Activated B cell treated with CpG ODN at 0.5 μM for 24 hours (primary cell): ENCODE measurements at regions not wholly inside any gene's neighbourhood (a gene's known extent, or its start where the extent isn't known, plus 50 kb on each side); places are given as distances from the start of the nearest gene placed in this dataset.

ENCODE experiments used
- ATAC-seq: fragments of 200-7000 bp; cut with Tn5 transposase; one replicate; pipeline ENCODE4 v1.10.0; 2021; ENCODE audit warnings: low read depth, mild to moderate bottlenecking, moderate library complexity
- CTCF ChIA-PET: fragments of 350-600 bp; sonication (Branson Sonifier 250); formaldehyde crosslinking; loops from one replicate; lab custom pipeline; 2021; ENCODE audit warnings: antibody characterized with exemption; lab: Charles Lee
- POLR2A ChIA-PET: fragments of 350-600 bp; sonication (Branson Sonifier 250); formaldehyde crosslinking; loops from one replicate; lab custom pipeline; 2021; ENCODE audit warnings: antibody characterized with exemption; lab: Charles Lee
- DNase-seq: peaks from one replicate; pipeline ENCODE4 v3.0.0; 2022
- H3K27ac Mint-ChIP-seq: one replicate; pipeline ENCODE4 v1.8.0; 2020; ENCODE audit warnings: mixed read lengths
- H3K27me3 Mint-ChIP-seq: one replicate; pipeline ENCODE4 v1.8.0; 2021; ENCODE audit warnings: mixed read lengths
- H3K36me3 Mint-ChIP-seq: one replicate; pipeline ENCODE4 v1.8.0; 2021; ENCODE audit warnings: low read depth, mixed read lengths
- H3K4me1 Mint-ChIP-seq: one replicate; pipeline ENCODE4 v1.8.0; 2021; ENCODE audit warnings: mixed read lengths
- H3K4me3 Mint-ChIP-seq: one replicate; pipeline ENCODE4 v1.8.0; 2020; ENCODE audit warnings: mild to moderate bottlenecking, mixed read lengths
- H3K9me3 Mint-ChIP-seq: one replicate; pipeline ENCODE4 v1.8.0; 2020; ENCODE audit warnings: mixed read lengths
- intact Hi-C: fragments of 100-400 bp; cut with micrococcal nuclease; formaldehyde crosslinking; loops from one replicate; pipeline ENCODE4 v1.15.1; 2024
- TF ChIP-seq, protein P1 (sequence below): fragments of 200-600 bp; IDR thresholded peaks from one replicate; pipeline ENCODE4 v1.8.0; 2022; ENCODE audit warnings: antibody characterized with exemption, mild to moderate bottlenecking

DNA sequence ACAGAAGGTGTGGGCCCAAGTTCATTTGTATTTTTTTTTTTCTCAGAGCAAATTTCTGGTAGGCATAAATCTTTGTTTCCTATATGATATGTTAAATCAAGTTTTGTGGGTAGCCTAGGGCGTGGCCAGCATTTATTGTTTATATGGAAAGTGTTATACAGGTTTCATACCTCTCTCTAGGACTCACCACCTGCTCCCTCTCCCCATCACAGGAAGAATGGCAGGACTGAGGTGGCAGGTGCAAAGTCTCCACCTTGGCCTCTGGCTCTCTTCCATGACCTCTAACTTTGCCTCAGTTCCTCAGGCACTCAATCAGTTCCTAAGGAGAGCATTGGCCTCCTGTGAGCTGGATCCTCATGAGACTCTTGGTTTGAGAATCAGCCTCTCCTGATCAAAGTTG is 172.3 kb upstream of the TSC22D1 start:
- no peak for DNase-seq
- ATAC-seq: no peak
- intact Hi-C loops: no loop called here
- no peaks in the 10 kb centered on the region for H3K36me3 Mint-ChIP-seq
- no peaks in the 10 kb centered on the region for H3K27me3 Mint-ChIP-seq
- H3K27ac Mint-ChIP-seq: no peak overlapping the region
- TF ChIP-seq, protein P1, sequence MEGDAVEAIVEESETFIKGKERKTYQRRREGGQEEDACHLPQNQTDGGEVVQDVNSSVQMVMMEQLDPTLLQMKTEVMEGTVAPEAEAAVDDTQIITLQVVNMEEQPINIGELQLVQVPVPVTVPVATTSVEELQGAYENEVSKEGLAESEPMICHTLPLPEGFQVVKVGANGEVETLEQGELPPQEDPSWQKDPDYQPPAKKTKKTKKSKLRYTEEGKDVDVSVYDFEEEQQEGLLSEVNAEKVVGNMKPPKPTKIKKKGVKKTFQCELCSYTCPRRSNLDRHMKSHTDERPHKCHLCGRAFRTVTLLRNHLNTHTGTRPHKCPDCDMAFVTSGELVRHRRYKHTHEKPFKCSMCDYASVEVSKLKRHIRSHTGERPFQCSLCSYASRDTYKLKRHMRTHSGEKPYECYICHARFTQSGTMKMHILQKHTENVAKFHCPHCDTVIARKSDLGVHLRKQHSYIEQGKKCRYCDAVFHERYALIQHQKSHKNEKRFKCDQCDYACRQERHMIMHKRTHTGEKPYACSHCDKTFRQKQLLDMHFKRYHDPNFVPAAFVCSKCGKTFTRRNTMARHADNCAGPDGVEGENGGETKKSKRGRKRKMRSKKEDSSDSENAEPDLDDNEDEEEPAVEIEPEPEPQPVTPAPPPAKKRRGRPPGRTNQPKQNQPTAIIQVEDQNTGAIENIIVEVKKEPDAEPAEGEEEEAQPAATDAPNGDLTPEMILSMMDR: no peak
- no peak overlapping the region for H3K4me3 Mint-ChIP-seq
- H3K9me3 Mint-ChIP-seq: peaks cover 3% of the 10 kb centered on the region
- ChIA-PET POLR2A (no interaction called here), CTCF (no interaction called here)
- H3K4me1 Mint-ChIP-seq: no peaks in the 10 kb centered on the region

DNA sequence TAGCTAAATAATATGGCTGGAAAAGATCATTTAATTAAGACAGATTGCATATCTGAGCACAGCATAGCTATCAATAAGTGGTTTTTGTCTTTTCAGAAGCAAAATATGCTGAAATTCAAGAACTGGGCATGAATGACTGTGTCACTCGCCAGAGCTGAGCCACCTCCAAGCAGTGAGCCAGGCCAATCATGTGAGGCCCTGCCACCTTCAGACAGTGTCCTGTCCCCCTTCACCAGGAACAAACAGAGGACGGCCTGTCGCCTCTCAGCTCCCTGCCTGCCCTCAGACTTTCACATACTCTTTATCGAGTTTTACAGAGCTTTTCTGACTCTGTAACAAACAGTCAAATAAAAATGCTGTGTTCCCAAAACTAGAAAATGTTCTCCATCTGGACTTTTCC is 171.0 kb upstream of the TSC22D1 start:
- Mint-ChIP-seq H3K27ac (no peak overlapping the region), H3K4me3 (no peak overlapping the region), H3K4me1 (no peaks in the 10 kb centered on the region), H3K9me3 (peaks cover 3% of the 10 kb centered on the region), H3K36me3 (no peaks in the 10 kb centered on the region), H3K27me3 (no peaks in the 10 kb centered on the region)
- DNase-seq: no peak
- TF ChIP-seq, protein P1: no peak
- ChIA-PET CTCF (no interaction called here), POLR2A (no interaction called here)
- ATAC-seq: no peak
- intact Hi-C loops: no loop called here

DNA sequence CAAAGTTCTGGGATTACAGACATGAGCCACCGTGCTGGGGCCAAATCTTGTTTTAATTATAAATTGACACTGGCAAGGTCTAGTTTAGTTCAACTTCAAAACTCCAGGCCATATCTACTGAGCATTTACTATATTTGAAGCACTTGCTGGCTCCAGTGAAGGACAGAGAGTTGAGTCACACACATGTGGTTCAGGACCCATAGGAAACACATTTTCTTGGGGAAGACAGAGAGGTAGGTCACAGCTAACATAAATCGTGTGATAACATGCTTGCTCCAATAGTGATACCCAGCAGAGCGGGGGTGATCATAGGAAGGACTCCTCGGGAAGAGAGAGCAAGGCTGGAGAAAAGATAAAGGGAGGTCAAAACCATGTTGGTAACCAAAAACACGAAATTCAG is 170.6 kb upstream of the TSC22D1 start:
- Mint-ChIP-seq H3K4me1 (no peaks in the 10 kb centered on the region), H3K9me3 (peaks cover 3% of the 10 kb centered on the region), H3K36me3 (no peaks in the 10 kb centered on the region), H3K4me3 (no peak overlapping the region), H3K27ac (no peak overlapping the region), H3K27me3 (no peaks in the 10 kb centered on the region)
- DNase-seq (no peak), ATAC-seq (no peak)
- CTCF ChIA-PET: no interaction called here
- POLR2A ChIA-PET: no interaction called here
- intact Hi-C loops: no loop called here
- TF ChIP-seq, protein P1: no peak

DNA sequence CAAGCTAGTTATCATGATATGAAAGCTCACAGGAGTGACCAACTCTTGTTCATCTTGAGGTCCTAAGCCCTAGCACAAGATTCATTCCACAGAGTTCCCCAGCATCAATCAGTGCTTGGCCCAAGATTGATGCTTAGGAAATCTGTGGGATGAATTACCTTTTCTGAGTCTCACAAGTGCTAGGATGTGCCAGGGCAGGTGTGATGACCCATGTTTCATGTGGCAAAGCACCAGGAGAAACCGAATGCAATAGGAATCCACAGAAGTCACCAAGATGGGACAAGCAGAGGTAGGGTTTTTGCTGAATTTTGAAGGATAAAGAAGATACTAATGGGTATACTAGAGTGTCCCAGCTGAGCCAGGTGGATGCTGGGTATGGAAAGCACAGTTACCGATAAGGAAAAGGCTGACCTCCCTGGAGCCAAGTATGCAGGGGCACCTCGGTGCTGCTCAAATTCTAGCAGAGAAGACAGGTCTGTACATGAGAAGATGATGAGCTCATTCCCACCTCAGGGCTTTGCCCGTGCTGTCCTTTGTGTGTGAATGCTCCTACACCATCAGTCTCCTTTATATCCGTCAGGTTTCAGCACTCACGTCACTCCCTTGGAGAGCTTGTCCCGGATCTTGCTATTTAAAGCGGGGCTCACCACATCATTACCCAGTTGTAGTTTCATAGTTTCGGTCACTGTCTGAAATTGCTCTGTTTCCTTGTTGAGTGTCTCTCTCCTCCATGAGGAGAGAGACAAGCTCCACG is 168.9 kb upstream of the TSC22D1 start:
- Mint-ChIP-seq H3K4me1 (no peaks in the 10 kb centered on the region), H3K36me3 (no peaks in the 10 kb centered on the region), H3K4me3 (no peak overlapping the region), H3K9me3 (peaks cover 3% of the 10 kb centered on the region), H3K27ac (no peak overlapping the region), H3K27me3 (no peaks in the 10 kb centered on the region)
- ChIA-PET CTCF (no interaction called here), POLR2A (no interaction called here)
- no peak for DNase-seq
- intact Hi-C loops: no loop called here
- ATAC-seq: no peak
- TF ChIP-seq, protein P1: no peak

DNA sequence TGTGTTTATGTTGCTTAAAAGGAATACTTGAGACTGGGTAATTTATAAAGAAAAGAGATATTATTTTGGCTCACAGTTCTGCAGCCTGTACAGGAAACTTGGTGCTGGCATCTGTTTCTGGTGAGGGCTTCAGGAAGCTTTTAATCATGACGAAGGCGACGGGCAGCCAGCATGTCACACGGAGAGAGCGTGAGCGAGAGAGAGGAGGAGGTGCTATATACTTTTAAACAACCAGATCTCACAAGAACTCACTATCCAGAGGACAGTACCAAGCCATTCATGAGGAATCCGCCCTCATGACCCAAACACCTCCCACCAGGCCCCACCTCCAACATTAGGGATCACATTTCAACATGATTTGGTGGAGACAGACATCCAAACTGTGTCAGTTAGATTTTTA is 163.4 kb upstream of the TSC22D1 start:
- no peaks in the 10 kb centered on the region for H3K36me3 Mint-ChIP-seq

More for the DNA sequence above, 163.4 kb upstream of the TSC22D1 start:
- Mint-ChIP-seq H3K4me3 (no peak overlapping the region), H3K27me3 (no peaks in the 10 kb centered on the region), H3K9me3 (peaks cover 3% of the 10 kb centered on the region), H3K27ac (no peak overlapping the region), H3K4me1 (no peaks in the 10 kb centered on the region)
- no peak for DNase-seq
- ChIA-PET POLR2A (no interaction called here), CTCF (no interaction called here)
- intact Hi-C loops: no loop called here
- no peak for ATAC-seq
- TF ChIP-seq, protein P1: no peak
